NOMO-1 treated with DMSO at 0.1 percent for 48 hours (cell line): ENCODE measurements at regions not wholly inside any gene's neighbourhood (a gene's known extent, or its start where the extent isn't known, plus 50 kb on each side); places are given as distances from the start of the nearest gene placed in this dataset.
"Not testable (repeated sequence)": the region's sequence is repeated elsewhere in the genome, so short reads cannot be mapped to it uniquely, and the experiment has no call there.

ENCODE experiments used
- DNase-seq: peaks from one replicate; lab custom pipeline; 2025; ENCODE audit not compliant: unreplicated experiment; lab: John Stamatoyannopoulos, UW

DNA sequence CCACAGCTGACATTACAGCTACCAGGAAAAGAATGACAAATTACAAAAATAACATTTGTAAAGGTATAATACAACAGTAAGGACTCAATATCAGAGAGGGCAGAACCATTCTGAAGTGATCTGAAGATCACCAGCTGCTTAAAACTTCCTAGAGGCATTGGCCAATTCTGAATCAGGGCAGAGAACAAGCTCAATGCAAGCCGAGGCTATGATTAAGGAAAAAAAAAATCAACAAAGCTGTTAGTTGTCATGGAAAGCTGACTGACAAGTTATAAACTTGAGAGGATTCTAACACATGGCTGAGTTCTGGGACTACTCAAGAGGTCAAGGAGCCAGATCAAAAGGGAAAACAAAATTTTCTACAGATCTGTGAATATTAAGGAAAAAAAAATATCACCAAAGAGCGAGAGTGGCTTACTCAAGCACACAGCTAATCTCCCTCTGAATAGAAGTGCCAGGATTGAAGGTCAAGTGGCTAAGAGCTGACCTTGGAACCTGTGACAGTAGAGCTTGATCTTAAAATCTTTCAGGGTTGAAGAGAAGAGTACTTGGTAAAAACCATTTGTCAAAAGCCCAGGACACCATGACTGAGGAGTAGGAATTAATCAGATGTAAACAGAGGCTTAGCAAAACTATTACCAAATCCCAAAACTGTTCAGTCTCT is 383.4 kb downstream of the USP25 start:
- no peak for DNase-seq

DNA sequence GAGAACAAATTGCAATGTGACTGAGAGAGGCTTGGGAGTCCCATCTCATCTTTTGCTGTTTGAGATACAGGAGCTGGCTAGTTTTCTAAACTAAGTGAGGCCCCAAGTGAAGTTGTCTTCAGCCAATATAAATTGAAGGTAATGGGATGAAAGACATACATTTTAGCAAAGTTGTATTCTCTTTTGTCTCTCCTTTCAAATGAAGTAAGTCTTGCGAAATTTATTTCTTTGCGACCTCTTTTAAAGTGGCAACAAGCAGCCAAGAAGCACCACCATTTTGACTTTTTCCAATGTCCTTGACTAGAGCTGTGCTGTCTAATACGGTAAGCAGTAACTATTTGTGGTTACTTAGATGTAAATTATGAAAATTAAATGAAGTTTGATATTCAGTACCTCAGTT is 385.7 kb downstream of the USP25 start:
- no peak for DNase-seq

DNA sequence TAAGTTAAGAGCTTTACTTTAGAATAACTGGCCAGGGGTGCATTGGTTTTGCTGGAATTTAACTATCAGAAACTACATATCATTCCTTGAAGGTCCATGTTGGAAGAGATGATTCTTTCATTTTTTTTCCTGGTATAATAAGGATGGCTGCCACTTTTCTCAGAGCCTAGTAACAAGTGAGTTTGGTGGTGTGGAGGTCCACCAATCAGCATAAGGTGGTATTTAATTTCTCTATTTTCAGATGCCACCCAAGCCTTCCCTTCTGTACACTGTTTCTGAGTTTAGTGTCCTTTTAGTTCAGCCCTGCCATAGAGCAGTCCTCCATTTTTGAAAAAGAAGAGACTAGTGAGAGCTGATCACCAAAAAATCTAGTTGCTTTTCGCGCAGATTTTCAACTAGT is 386.3 kb downstream of the USP25 start:
- no peak for DNase-seq

DNA sequence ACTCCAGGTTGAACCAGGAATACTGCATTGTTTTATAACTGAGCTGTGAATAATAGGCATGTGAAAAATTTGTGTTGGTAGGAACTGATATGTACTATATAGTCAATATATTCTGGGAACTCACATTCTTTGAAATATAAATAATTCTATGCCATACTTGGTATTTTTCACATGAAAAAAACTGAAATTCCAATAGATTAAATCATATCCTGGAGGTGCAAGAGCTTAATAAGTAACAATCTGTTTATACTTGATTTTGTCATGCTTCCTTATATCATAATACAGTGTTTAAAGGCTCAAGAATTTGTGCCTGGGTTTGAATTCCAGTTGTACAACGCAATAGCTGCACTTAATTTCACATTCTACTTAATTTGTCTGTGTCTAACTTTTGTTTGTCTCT is 387.0 kb downstream of the USP25 start:
- no peak for DNase-seq

DNA sequence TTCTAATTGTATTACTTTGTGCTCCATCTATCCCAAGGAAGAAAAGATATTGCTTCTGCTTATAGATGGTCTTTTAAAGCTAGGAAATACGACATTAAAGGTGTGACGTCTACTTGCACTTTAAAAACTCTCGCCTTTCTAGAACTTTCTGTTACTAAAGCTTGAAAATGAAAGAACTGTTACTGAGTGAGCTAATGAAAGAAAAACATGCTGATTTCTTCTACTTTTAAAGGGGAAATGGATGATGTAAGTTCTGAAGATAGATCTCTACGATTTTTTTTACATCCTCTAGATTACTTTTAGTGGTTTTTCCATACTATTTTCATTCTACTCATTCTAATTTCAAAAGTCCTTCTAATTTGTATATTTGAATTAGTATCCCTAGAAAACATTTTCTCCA is 387.5 kb downstream of the USP25 start:
- no peak for DNase-seq

DNA sequence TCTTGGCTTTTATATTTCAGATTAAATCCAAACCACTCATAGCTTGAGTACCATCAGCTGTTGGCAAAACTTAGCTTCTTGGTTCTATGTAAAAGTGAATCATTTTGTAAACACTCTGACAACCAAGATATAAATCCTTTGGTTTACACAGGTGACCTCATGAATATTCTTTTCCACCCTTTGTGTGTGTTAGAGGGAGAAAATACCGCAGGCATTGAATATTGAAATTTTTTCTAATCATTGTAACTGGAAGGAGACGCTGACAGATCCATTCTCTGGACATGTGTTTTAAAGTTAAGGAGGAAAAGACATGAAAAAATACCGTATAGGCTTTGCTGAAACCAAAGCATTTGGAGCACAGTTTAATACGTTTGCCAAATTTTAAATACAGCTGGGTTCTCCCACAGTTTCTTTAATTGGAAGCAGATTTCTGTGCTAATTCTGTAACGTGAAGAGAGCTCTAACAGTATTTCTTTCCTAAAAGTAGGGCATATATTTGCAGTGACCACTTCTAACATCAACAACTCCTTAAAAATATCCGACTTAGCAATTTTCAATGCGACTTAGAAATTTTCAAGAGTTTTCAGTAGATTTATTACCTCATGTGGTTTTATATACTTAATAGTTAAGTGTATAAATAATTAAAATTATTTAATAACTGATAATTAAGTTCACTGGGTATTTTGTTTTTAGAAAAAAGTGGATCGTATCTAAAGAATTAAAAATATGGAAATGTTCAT is 388.2 kb downstream of the USP25 start:
- no peak for DNase-seq

DNA sequence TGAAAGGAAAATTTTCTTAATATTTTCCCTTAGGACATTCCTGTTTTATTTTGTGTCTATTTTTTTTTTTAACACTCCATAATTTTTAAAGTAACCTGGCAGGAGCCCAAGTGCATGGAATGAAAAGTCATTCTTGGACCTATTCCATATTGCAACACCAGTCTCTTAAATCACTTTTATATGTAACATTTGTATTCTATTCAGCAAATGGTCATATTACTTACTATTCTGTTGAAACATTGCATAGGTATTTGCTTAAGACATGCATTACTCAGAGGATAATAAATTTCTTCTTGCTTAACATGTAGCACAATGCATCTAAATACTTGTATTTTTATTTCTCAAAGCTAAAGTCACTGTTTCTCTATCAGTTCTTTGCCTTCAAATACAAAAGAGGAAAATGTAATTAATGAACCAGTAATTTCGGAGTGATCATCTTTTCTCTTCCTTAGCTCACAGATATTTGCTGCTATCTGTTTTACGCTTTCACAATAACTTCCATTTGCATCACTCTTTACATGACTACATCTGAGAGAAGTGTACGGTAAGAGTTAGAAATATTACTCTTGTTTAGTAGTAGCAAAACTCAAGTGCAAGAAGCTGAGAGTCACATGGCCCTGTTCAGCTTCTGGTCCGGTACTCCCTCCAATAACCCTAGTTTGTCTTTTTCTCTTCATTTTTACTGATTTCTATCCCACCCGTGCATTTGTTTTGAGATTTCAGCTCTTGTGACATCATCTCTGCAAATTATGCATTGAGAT is 394.8 kb downstream of the USP25 start:
- DNase-seq: no peak

DNA sequence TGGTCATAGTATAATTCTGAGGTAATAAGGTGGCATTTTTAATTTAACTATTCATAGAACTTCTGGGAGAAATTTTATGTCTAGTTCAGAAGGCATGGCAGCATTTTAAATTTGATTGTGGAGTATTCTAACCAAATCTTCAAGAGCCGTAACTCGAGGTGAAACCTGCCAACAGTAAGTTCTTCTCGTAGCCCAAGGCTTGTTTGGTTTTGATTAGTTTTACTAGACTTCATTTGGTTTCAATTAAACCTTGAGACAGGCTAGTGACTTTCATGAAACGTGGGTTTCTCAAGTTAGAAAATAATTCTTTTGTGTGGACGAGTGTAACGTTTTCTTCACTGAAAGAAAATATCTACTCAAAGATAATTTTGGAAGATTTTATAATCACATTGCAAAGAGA is 395.5 kb downstream of the USP25 start:
- DNase-seq: no peak

DNA sequence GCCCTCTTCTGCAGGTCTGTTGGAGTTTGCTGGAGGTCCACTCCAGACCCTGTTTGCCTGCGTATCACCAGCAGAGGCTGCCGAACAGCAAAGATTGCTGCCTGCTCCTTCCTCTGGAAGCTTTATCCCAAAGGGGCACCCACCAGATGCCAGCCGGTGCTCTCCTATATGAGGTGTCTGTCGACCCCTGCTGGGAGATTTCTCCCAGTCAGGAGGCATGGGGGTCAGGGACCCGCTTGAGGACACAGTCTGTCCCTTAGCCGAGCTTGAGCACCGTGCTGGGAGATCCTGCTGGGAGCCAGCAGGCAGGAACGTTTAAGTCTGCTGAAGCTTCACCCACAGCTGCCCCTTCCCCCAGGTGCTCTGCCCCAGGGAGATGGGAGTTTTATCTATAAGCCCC is 402.7 kb downstream of the USP25 start:
- not testable (repeated sequence) for DNase-seq

DNA sequence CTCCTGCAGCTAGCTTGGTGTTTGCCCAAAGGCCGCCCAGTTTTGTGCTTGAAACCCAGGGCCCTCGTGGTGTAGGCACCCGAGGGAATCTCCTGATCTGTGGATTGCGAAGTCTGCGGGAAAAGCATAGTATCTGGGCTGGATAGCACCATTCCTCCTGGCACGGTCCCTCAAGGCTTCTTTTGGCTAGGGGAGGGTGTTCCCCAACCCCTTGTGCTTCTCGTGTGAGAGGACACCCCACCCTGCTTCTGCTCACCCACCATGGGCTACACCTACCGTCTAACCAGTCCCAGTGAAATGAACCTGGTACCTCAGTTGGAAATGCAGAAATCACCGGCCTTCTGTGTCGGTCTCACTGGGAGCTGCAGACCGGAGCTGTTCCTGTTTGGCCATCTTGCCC is 403.5 kb downstream of the USP25 start:
- no peak for DNase-seq

DNA sequence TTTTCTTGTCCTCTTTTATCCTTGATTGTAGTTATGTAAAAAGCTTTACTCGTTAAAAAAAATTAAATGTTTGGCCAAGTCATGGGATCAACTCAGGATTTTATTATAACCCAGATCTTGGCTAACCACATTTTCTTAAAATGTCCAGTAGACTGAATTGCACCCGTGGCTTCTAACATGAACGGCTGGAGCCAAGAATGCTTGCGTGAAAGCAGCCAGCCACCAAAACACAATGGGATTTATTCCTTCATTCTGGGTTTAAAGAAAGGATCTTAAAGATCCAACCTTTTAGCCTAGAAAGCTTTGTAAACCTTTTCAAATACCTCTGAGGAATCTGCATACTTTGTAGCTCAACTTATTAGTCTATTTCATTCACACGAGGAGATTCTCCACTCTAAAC is 404.4 kb downstream of the USP25 start:
- no peak for DNase-seq

DNA sequence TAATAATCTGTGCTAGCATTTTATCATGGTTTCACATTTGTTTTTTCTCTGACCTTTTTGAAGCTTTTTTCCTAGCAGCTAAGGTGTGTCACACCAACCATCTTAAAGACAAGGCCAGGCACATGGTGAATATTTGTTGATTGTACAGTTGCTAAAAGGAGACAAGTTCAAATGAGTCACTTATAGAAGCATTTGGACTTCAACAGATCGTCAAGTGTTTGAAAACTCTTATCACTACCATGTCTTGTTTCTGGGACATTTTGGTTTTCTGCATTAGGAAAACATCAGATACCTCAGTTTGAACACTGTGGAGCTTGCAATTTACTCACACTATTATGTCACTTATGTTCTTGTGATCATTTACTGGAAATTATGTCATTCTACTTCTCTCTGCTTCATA is 407.3 kb downstream of the USP25 start:
- no peak for DNase-seq

DNA sequence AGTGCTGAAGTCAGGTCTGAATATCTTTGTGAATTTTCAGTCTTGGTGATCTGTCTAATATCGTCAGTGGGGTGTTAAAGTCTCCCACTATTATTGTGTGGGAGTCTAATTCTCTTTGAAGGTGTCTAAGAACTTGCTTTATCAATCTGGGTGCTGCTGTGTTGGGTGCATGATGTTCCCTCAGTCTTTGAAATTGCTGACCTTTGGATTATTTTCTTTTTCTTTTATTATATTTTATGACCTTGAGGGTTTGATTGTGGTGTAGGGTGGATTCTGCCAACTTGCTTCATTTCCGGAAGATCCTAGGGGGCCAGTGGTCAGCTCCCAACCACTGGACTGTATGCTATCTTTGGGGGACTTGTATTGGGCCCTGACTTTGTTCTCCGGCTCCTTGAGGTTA is 415.3 kb downstream of the USP25 start:
- DNase-seq: no peak

DNA sequence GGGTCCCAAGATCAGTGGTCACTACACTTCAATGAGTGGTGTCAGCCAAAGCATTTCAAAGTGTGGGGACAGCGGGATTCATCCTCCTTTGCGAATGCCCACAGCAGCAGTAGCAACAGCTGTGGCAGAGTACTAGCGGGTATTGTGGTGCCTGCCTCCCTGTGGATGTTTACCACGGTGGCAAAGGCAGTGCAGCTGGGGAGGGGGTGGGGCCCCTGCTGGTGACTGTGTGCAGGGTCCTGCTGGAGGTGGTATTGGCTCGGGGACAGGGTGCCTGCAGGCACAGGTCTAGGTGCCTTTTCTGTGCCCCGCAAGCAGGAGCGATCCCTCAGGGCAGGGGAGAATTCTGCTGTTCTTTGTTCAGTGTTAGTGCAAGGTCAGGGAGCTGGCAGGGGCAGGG is 415.7 kb downstream of the USP25 start:
- DNase-seq: no peak

DNA sequence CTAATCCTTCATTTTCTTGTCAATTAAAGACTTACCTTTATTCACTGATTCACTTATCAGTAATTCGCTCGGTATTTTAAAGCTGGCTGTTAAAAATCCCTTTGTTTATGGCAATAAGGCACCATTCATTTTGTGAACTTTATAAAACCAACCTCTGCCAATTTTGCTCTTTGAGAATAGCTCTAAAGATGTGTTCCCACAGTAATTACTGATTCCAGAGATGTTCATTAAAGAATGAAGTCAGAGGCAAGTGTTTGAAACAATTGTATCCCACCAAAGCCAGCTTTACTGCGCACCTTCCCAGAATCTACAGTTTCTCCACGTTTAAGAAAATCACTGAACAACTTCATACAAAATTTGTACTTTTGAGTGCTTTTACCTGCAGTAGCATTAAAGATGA is 424.5 kb downstream of the USP25 start:
- no peak for DNase-seq

DNA sequence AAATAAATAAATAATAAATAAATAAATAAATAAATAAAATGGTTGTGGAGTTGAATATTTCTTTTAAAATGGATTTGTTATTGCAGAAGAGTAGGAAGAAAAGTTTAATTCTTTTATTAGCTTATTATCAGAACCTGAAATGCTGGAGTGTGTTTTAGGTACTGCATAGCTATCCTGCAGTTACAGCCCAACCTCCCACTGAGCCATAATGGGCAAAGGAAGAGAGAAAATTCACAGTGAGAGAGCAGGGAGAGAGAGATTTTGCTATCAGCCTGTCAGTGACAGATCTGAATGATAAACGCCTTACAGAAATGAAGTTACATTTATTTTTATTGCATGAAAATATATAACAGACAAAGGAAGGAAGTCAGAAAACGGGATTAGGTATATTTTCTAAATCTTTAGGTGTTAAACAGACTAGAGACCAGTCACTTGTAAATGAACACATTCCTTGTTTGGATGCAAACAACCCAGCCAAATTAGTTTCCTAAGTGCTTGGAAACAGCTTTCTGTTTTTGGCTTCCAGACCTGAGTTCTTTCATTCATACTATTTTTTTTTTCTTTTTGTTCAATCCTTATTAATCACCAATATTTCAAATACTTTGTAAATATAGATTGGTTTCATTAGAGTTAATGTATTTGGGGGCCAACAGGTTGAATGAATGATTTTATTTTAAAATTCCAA is 425.3 kb downstream of the USP25 start:
- DNase-seq: no peak

DNA sequence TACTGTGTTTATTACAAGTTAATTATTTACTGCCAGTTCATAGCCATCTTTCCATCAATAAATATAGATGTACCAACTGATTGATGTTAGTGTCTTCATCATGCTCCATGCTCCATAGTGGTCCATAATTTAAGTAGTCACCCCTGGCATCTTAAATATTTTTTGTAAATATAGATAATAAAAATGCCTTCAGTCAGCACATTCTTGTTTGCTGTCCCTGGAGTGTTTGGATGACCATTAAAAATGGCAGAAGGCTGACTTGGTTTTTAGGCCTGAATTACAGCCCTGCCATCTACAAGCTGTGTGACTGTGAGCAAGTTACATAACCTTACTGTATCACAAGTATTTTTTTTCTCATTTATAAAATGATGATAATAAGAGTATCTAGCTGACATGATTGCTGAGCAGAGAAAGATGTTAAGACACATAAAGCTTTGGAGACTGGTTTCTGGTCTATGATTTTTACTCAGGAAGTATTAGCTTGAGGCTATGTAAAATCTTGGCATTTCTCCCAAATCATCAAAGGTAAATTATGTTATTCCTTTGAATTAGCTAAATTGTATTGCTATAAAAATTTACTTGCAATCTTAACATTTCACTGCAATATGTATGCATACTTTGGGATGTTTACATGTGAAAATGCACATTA is 427.2 kb downstream of the USP25 start:
- no peak for DNase-seq

DNA sequence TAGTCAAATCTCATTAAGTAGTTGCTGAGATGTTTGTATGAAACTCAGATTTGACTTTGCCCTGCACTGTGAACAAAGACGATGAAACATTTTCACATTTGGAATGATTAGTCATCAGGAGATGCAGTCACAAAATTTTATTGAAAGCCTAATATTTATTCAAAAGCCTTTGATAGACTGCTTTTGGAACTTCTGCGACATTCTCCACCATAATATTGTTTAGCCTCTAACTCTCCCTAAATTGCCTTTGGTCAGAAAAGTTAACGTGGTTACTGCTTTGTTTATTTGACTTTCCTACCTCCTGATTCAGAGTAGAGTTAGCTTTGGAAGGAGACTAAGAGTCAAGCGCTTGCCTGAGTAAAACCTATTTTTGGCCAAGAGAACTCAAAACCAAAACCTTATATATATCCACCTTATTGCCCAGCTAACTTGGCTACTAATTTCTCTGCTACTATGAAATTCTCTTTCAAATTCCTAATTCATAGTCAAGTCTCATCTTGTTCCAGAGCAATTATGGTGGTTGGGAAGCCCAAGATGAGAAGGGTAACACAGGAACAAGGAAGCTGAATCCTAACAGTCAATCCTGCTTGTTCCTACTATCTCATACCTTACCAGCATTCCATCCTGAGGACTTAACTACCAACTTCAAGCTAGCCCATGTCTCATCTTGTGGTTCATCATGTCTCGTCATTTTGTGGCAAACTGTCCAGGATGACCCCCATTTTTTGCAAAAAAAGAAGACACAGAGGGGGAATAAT is 429.6 kb downstream of the USP25 start:
- no peak for DNase-seq

DNA sequence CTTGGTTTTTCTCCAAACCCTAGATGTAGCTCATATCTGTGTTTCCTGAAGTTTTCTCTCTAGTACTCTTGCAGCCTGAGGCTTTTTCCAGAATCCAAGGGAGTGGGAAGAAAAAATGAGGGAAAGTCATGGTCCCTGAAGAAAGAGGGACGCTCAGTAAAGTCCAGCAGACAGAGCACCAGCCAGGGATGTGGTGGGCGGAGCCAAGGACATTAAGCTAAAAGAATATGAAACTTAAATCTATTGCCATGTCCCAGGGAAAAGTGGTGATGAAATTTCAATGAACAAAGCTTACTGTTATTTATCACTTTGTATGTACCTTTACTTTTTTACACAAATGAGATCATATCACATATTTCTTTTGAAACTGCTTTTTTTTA is 430.2 kb downstream of the USP25 start:
- no peak for DNase-seq

DNA sequence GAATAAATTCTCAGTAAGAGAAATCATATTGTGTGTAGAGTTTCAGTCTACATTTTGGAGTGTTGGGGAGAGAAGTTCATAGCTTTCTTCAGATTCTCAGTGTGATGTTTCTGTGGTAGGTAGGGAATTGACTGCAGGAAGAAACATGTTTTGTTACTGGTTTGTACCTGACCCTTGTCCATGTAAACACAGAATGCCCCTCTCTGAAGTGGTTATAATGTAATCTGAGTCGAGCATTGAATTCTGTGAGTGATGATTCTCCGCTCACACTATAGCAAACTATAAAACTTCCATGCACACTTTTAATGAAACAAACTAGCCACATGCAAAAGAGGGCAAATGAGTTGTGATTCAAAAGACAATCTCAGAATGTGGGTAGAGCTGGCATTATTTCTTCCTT is 433.2 kb downstream of the USP25 start:
- no peak for DNase-seq
